Nephron (organoid): ENCODE measurements at regions not wholly inside any gene's neighbourhood (a gene's known extent, or its start where the extent isn't known, plus 50 kb on each side); places are given as distances from the start of the nearest gene placed in this dataset.

ENCODE experiments used
- H3K27ac Mint-ChIP-seq, 3 experiments: 2 replicates each; pipeline ENCODE4 v1.8.0; 2020; ENCODE audit warnings: mixed read lengths in 3 of 3, mild to moderate bottlenecking in 2 of 3, moderate library complexity in 1 of 3
- H3K27me3 Mint-ChIP-seq: 2 replicates; pipeline ENCODE4 v1.8.0; 2021; ENCODE audit warnings: low read depth, mild to moderate bottlenecking, moderate library complexity, mixed read lengths
- H3K36me3 Mint-ChIP-seq: 2 replicates; pipeline ENCODE4 v1.8.0; 2020; ENCODE audit warnings: low read depth, mixed read lengths
- H3K4me1 Mint-ChIP-seq: 2 replicates; pipeline ENCODE4 v1.8.0; 2020; ENCODE audit warnings: mixed read lengths
- H3K4me3 Mint-ChIP-seq, 3 experiments: 2 replicates each; pipeline ENCODE4 v1.8.0; 2020; ENCODE audit warnings: mild to moderate bottlenecking in 3 of 3, mixed read lengths in 3 of 3, moderate library complexity in 2 of 3
- H3K9me3 Mint-ChIP-seq: 2 replicates; pipeline ENCODE4 v1.8.0; 2020; ENCODE audit warnings: mixed read lengths
- CTCF ChIP-seq, 3 experiments: fragments of 200-600 bp; sonication (generic); IDR thresholded peaks; one replicate each; pipeline ENCODE4 v1.5.0; 2021; ENCODE audit warnings: antibody characterized with exemption in 3 of 3; ENCODE audit not compliant: unreplicated experiment in 3 of 3

- TF ChIP-seq CTCF (IDR thresholded peaks at IDR 0.05; ENCODE audit: unreplicated experiment in 3 of 3), result no peak
- Mint-ChIP-seq H3K4me3 (no peak overlapping the region), H3K9me3 (peaks cover 8% of the 10 kb centered on the region), H3K4me1 (no peaks in the 10 kb centered on the region), H3K27ac (no peak overlapping the region), H3K36me3 (no peaks in the 10 kb centered on the region), H3K27me3 (peaks cover 10% of the 10 kb centered on the region)
Measured at GRCh38 chr16:50859628-50860360, 117.9 kb downstream of the CYLD start.

DNA sequence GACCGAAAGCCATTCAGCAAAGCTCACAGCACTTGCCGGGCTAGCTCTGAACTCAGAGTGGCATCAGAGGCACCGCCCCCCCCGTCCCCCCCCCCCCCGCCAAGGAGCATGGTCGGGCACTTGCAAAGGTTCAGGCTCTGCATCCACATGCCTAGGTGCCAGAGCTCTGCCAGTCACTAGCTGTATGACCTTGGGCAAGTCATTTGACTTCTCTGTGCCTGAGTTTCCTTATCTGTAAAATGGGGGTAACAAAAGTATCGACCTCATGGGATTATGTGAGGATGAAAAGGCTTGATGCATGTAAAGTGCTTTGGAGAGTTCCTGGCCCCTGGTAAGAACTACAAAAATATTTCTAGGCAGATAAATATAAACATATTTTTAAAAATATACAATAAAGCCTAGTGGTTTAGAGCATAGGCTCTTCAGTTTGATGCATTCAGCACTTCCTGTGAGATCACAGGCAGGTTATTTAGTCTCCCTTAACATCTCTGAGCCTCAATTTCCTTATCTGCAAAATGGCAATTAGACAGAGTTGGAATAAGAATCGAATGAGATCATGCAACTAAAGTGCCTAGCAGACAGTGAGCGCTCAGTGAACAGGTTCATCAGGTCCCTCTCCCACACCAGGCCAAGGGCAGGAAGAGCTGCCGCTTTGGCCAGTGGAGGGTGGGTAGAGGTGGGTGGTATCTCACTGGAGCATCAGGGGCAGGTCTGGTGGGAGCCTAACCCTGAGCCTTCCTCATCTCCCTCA lies 117.2 kb downstream of the CYLD start:
- TF ChIP-seq CTCF (IDR thresholded peaks at IDR 0.05; ENCODE audit: unreplicated experiment in 3 of 3), result no peak
- Mint-ChIP-seq H3K27me3 (peaks cover 10% of the 10 kb centered on the region), H3K27ac (no peak overlapping the region), H3K36me3 (no peaks in the 10 kb centered on the region), H3K9me3 (peaks cover 10% of the 10 kb centered on the region), H3K4me1 (no peaks in the 10 kb centered on the region), H3K4me3 (no peak overlapping the region)

DNA sequence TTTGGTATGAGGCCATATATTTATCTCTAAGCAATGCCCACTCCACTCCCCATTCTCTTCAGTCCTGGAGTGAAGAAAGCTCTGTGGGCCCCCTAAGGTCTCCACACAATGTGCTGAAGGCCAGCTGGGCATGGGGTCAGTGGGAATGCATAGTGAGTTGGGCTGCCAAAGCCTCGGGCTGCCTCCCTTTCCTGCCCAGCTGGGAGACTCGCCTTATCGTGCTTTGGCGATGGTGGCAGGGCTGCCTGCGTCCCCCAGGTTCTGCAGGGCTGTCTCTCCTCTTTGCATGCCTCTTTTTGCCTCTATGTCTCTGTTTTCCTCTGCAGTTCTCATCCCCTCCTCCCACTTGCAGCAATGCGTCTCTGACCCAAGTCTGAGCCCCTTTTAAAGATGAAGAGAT lies 116.5 kb downstream of the CYLD start:
- peaks cover 10% of the 10 kb centered on the region for H3K9me3 Mint-ChIP-seq
- H3K4me3 Mint-ChIP-seq, result no peak overlapping the region
- no peaks in the 10 kb centered on the region for H3K4me1 Mint-ChIP-seq
- no peaks in the 10 kb centered on the region for H3K36me3 Mint-ChIP-seq
- no peak for TF ChIP-seq CTCF (IDR thresholded peaks at IDR 0.05; ENCODE audit: unreplicated experiment in 3 of 3)
- H3K27me3 Mint-ChIP-seq, result peaks cover 7% of the 10 kb centered on the region
- H3K27ac Mint-ChIP-seq, result no peak overlapping the region

DNA sequence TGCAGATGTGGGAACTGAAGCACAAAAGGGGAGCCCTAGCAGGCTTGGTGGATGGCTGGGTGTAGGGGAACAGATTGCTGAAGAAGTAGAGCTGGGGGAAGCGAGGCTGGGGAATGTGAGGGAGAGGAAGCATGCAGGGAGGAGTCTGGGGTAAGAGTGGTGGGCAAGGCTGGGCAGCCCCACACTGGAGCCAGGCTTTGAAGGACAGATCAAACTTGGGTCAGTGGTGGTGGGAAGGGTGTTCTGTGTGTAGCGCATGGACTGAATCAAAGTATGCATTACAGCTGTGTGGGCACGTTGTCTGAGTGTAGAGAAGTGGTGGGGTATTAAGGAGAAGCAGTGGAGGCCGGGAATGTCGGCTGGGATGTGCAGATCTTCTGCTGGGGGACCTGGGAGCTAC lies 116.0 kb downstream of the CYLD start:
- no peak for TF ChIP-seq CTCF (IDR thresholded peaks at IDR 0.05; ENCODE audit: unreplicated experiment in 3 of 3)
- H3K9me3 Mint-ChIP-seq, result peaks cover 10% of the 10 kb centered on the region
- no peak overlapping the region for H3K4me3 Mint-ChIP-seq
- no peaks in the 10 kb centered on the region for H3K4me1 Mint-ChIP-seq
- no peak overlapping the region for H3K27ac Mint-ChIP-seq
- no peaks in the 10 kb centered on the region for H3K36me3 Mint-ChIP-seq
- peaks cover 7% of the 10 kb centered on the region for H3K27me3 Mint-ChIP-seq

- TF ChIP-seq CTCF (IDR thresholded peaks at IDR 0.05; ENCODE audit: unreplicated experiment in 3 of 3), result no peak
- H3K4me3 Mint-ChIP-seq, result no peak overlapping the region
Measured at GRCh38 chr16:50856991-50857390, 115.1 kb downstream of the CYLD start.

More at GRCh38 chr16:50856991-50857390, 115.1 kb downstream of the CYLD start:
- Mint-ChIP-seq H3K36me3 (no peaks in the 10 kb centered on the region), H3K9me3 (peaks cover 10% of the 10 kb centered on the region), H3K4me1 (no peaks in the 10 kb centered on the region), H3K27me3 (peaks cover 7% of the 10 kb centered on the region), H3K27ac (no peak overlapping the region)
